ENCODE measurements at regions not wholly inside any gene's neighbourhood (a gene's known extent, or its start where the extent isn't known, plus 50 kb on each side); places are given as distances from the start of the nearest gene placed in this dataset.

GRCh38 chr9:99509065-99509745, 287.1 kb downstream of the SEC61B start:
- TF ChIP-seq CTCF (IDR thresholded peaks at IDR 0.05 in 2 of 3, conservative IDR thresholded peaks at IDR 0.05 in 1 of 3; ENCODE audit: insufficient read depth in 2 of 3, low read depth in 1 of 3, low read length in 3 of 3) (no peak), TAF9B (IDR thresholded peaks at IDR 0.05; ENCODE audit: partially characterized antibody) (no peak), EGR1 (conservative IDR thresholded peaks at IDR 0.05) (no peak), MED1 (CRISPR knock-in tag; IDR thresholded peaks at IDR 0.05; ENCODE audit: borderline replicate concordance) (no peak), HCFC1 (IDR thresholded peaks at IDR 0.05; ENCODE audit: low read depth, low read length) (no peak), MEF2A (IDR thresholded peaks at IDR 0.05; ENCODE audit: control insufficient read depth, low read depth, low read length) (no peak), HNRNPK (IDR thresholded peaks at IDR 0.05; ENCODE audit: low read depth, low read length, poor library complexity, severe bottlenecking) (no peak), IRF1 (CRISPR knock-in tag; IDR thresholded peaks at IDR 0.05; ENCODE audit: borderline replicate concordance) (no peak), ZNF586 (CRISPR knock-in tag; conservative IDR thresholded peaks at IDR 0.05) (no peak), MXI1 (IDR thresholded peaks at IDR 0.05; ENCODE audit: low read depth, low read length) (no peak), DPF2 (IDR thresholded peaks at IDR 0.05) (no peak), SP2 (IDR thresholded peaks at IDR 0.05; ENCODE audit: extremely low read depth, low read depth, low read length, poor library complexity, severe bottlenecking) (no peak)
